ENCODE measurements at regions not wholly inside any gene's neighbourhood (a gene's known extent, or its start where the extent isn't known, plus 50 kb on each side); places are given as distances from the start of the nearest gene placed in this dataset.

- no peaks in the 10 kb centered on the region for H3K4me1 ChIP-seq (ENCODE audit: control insufficient read depth in 1 of 2, insufficient read depth in 1 of 2, low read depth in 1 of 2, low read length in 1 of 2)
- peaks cover 76% of the 10 kb centered on the region for H3K27me3 ChIP-seq
- H3K36me3 ChIP-seq: no peaks in the 10 kb centered on the region
- no peak overlapping the region for H3K4me3 ChIP-seq (ENCODE audit: low read depth in 1 of 2, low read length in 1 of 2)
- H3K27ac ChIP-seq: no peak overlapping the region
- H3K9me3 ChIP-seq: no peaks in the 10 kb centered on the region
- TF ChIP-seq CTCF (IDR thresholded peaks at IDR 0.05): no peak
These were observed 140.3 kb downstream of the DLL1 start for GRCh38 chr6:170150590-170150945.

GRCh38 chr6:170149681-170150589 is 140.9 kb downstream of the DLL1 start:
- no peak for TF ChIP-seq CTCF (IDR thresholded peaks at IDR 0.05)
- H3K4me1 ChIP-seq (ENCODE audit: control insufficient read depth in 1 of 2, insufficient read depth in 1 of 2, low read depth in 1 of 2, low read length in 1 of 2): no peaks in the 10 kb centered on the region
- H3K4me3 ChIP-seq (ENCODE audit: low read depth in 1 of 2, low read length in 1 of 2): no peak overlapping the region
- H3K27ac ChIP-seq: no peak overlapping the region
- H3K27me3 ChIP-seq: peaks cover 76% of the 10 kb centered on the region
- H3K9me3 ChIP-seq: no peaks in the 10 kb centered on the region
- no peaks in the 10 kb centered on the region for H3K36me3 ChIP-seq

GRCh38 chr6:170148709-170149470 is 142.0 kb downstream of the DLL1 start:
- no peaks in the 10 kb centered on the region for H3K9me3 ChIP-seq
- H3K27me3 ChIP-seq: peaks cover 75% of the 10 kb centered on the region
- H3K4me1 ChIP-seq (ENCODE audit: control insufficient read depth in 1 of 2, insufficient read depth in 1 of 2, low read depth in 1 of 2, low read length in 1 of 2): no peaks in the 10 kb centered on the region
- H3K4me3 ChIP-seq (ENCODE audit: low read depth in 1 of 2, low read length in 1 of 2): no peak overlapping the region
- H3K36me3 ChIP-seq: no peaks in the 10 kb centered on the region
- TF ChIP-seq CTCF (IDR thresholded peaks at IDR 0.05): no peak
- no peak overlapping the region for H3K27ac ChIP-seq

- no peak for TF ChIP-seq CTCF (IDR thresholded peaks at IDR 0.05)
- H3K4me1 ChIP-seq (ENCODE audit: control insufficient read depth in 1 of 2, insufficient read depth in 1 of 2, low read depth in 1 of 2, low read length in 1 of 2): no peaks in the 10 kb centered on the region
- no peak overlapping the region for H3K4me3 ChIP-seq (ENCODE audit: low read depth in 1 of 2, low read length in 1 of 2)
- H3K27me3 ChIP-seq: peaks cover 67% of the 10 kb centered on the region
- no peaks in the 10 kb centered on the region for H3K9me3 ChIP-seq
- no peak overlapping the region for H3K27ac ChIP-seq
- H3K36me3 ChIP-seq: no peaks in the 10 kb centered on the region
These were observed 142.8 kb downstream of the DLL1 start for GRCh38 chr6:170147832-170148708.

GRCh38 chr6:170147056-170147787 is 143.7 kb downstream of the DLL1 start:
- Histone ChIP-seq H3K9me3 (no peaks in the 10 kb centered on the region), H3K27ac (no peak overlapping the region), H3K4me3 (ENCODE audit: low read depth in 1 of 2, low read length in 1 of 2) (no peak overlapping the region), H3K36me3 (no peaks in the 10 kb centered on the region), H3K27me3 (peaks cover 58% of the 10 kb centered on the region), H3K4me1 (ENCODE audit: control insufficient read depth in 1 of 2, insufficient read depth in 1 of 2, low read depth in 1 of 2, low read length in 1 of 2) (no peaks in the 10 kb centered on the region)
- no peak for TF ChIP-seq CTCF (IDR thresholded peaks at IDR 0.05)
